ENCODE measurements at regions not wholly inside any gene's neighbourhood (a gene's known extent, or its start where the extent isn't known, plus 50 kb on each side); places are given as distances from the start of the nearest gene placed in this dataset.
"Not testable (repeated sequence)": the region's sequence is repeated elsewhere in the genome, so short reads cannot be mapped to it uniquely, and the experiment has no call there.

GRCh38 chr6:80411486-80411885 is 305.0 kb downstream of the BCKDHB start:
- DNase-seq (ENCODE audit: low spot score), result no peak

GRCh38 chr6:80407976-80408375 is 301.5 kb downstream of the BCKDHB start:
- not testable (repeated sequence) for DNase-seq (ENCODE audit: low spot score)

- no peak for DNase-seq (ENCODE audit: low spot score)
Observed at GRCh38 chr6:80404889-80405288, 298.4 kb downstream of the BCKDHB start.

- no peak for DNase-seq (ENCODE audit: low spot score)
Observed at GRCh38 chr6:80403365-80403764, 296.9 kb downstream of the BCKDHB start.

GRCh38 chr6:80402266-80402665 is 295.8 kb downstream of the BCKDHB start:
- DNase-seq (ENCODE audit: low spot score), result no peak
